HFFc6 (cell line): ENCODE measurements at regions not wholly inside any gene's neighbourhood (a gene's known extent, or its start where the extent isn't known, plus 50 kb on each side); places are given as distances from the start of the nearest gene placed in this dataset.

ENCODE experiments used
- DNase-seq: peaks from one replicate; pipeline ENCODE4 v3.0.0-alpha.2; 2018
- H3K27ac Mint-ChIP-seq: 2 replicates; pipeline ENCODE4 v1.8.0; 2020; ENCODE audit warnings: mild to moderate bottlenecking, mixed read lengths
- H3K27me3 Mint-ChIP-seq: 2 replicates; pipeline ENCODE4 v1.8.0; 2021; ENCODE audit warnings: mild to moderate bottlenecking, moderate library complexity, mixed read lengths; ENCODE audit not compliant: insufficient read depth
- H3K36me3 Mint-ChIP-seq: 2 replicates; pipeline ENCODE4 v1.8.0; 2021; ENCODE audit warnings: low read depth, mixed read lengths
- H3K4me1 Mint-ChIP-seq: 2 replicates; pipeline ENCODE4 v1.8.0; 2020; ENCODE audit warnings: low read depth, mixed read lengths
- H3K4me3 Mint-ChIP-seq: 2 replicates; pipeline ENCODE4 v1.8.0; 2020; ENCODE audit warnings: mild to moderate bottlenecking, moderate library complexity, mixed read lengths
- H3K9me3 Mint-ChIP-seq: 2 replicates; pipeline ENCODE4 v1.8.0; 2020; ENCODE audit warnings: mild to moderate bottlenecking, mixed read lengths
- CTCF ChIP-seq: fragments of 200-600 bp; sonication (generic); IDR thresholded peaks from 2 replicates; pipeline ENCODE4 v1.5.0; 2021; ENCODE audit warnings: antibody characterized with exemption, mild to moderate bottlenecking

- no peak for TF ChIP-seq CTCF
- Mint-ChIP-seq H3K4me1 (peaks cover 14% of the 10 kb centered on the region), H3K4me3 (no peak overlapping the region), H3K27ac (no peak overlapping the region), H3K27me3 (no peaks in the 10 kb centered on the region), H3K9me3 (no peaks in the 10 kb centered on the region), H3K36me3 (no peaks in the 10 kb centered on the region)
- no peak for DNase-seq
Observed at GRCh38 chr1:72521659-72522058, 239.3 kb upstream of the NEGR1 start.

- peaks cover 9% of the 10 kb centered on the region; the same call in 1 of the 2 replicates for H3K4me1 Mint-ChIP-seq
- H3K4me3 Mint-ChIP-seq = no peak overlapping the region
- DNase-seq = no peak
- no peaks in the 10 kb centered on the region for H3K27me3 Mint-ChIP-seq
- no peaks in the 10 kb centered on the region for H3K9me3 Mint-ChIP-seq
- TF ChIP-seq CTCF = no peak
- no peaks in the 10 kb centered on the region for H3K36me3 Mint-ChIP-seq
- H3K27ac Mint-ChIP-seq = no peak overlapping the region
Observed at GRCh38 chr1:72516826-72517225, 234.5 kb upstream of the NEGR1 start.

- no peak for TF ChIP-seq CTCF
- H3K27me3 Mint-ChIP-seq = no peaks in the 10 kb centered on the region
- no peak overlapping the region for H3K27ac Mint-ChIP-seq
- no peak for DNase-seq
- peaks cover 3% of the 10 kb centered on the region; the same call in 1 of the 2 replicates for H3K4me1 Mint-ChIP-seq
- H3K4me3 Mint-ChIP-seq = no peak overlapping the region
- H3K9me3 Mint-ChIP-seq = no peaks in the 10 kb centered on the region
- H3K36me3 Mint-ChIP-seq = no peaks in the 10 kb centered on the region
Observed at GRCh38 chr1:72516264-72516663, 233.9 kb upstream of the NEGR1 start.

DNA sequence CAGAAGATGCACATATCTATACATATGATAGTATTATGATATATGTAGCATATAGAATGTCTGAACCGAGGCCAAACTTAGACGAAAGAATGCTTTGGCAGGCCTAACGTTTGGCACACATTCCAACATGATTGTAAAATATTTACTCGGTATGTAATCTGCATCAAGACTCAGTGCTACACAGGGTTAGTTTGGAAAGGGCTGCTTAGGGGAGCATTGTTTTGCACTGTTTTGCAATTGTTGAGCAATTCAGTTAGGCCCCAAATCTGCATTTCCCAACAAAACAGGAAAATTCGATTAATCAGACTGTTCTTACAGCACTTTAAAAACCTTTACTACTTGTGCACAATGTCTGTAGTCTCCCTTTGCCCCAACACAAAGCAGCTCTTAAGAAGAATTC is 216.0 kb upstream of the NEGR1 start:
- no peak for DNase-seq
- no peak for TF ChIP-seq CTCF
- Mint-ChIP-seq H3K4me1 (no peaks in the 10 kb centered on the region), H3K9me3 (no peaks in the 10 kb centered on the region), H3K27ac (no peak overlapping the region), H3K27me3 (no peaks in the 10 kb centered on the region), H3K36me3 (no peaks in the 10 kb centered on the region), H3K4me3 (no peak overlapping the region)

- DNase-seq = no peak
- Mint-ChIP-seq H3K27me3 (peaks cover 1% of the 10 kb centered on the region; the same call in 1 of the 2 replicates), H3K4me1 (no peaks in the 10 kb centered on the region), H3K4me3 (no peak overlapping the region), H3K27ac (no peak overlapping the region), H3K9me3 (no peaks in the 10 kb centered on the region), H3K36me3 (no peaks in the 10 kb centered on the region)
- no peak for TF ChIP-seq CTCF
Observed at GRCh38 chr1:72489801-72490200, 207.5 kb upstream of the NEGR1 start.

DNA sequence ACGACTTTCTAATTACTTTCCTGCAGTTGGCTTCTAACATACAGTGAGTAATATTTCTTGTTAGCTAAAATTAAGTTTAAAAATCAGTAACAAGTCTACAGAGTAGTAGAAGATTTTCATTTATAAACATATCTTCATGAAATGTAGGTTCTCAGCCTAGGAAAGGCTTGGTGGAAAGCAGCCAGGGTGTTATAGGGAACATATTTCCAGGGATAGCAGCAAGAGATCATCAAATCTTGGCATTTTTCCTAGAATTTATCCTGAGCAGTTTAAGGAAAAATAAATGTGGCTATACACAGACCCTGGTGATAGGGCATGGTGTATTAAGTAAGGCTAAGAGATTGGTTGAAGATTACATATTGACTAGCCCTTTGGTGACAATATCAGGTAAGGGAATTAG is 203.5 kb upstream of the NEGR1 start:
- Mint-ChIP-seq H3K4me3 (no peak overlapping the region), H3K36me3 (no peaks in the 10 kb centered on the region), H3K4me1 (peaks cover 6% of the 10 kb centered on the region; the same call in 1 of the 2 replicates), H3K27ac (no peak overlapping the region), H3K27me3 (no peaks in the 10 kb centered on the region), H3K9me3 (no peaks in the 10 kb centered on the region)
- TF ChIP-seq CTCF = no peak
- no peak for DNase-seq
